Stimulated activated naive CD4-positive, alpha-beta T cell (primary cell): ENCODE measurements at regions not wholly inside any gene's neighbourhood (a gene's known extent, or its start where the extent isn't known, plus 50 kb on each side); places are given as distances from the start of the nearest gene placed in this dataset.

Experiments used
- DNase-seq, 6 experiments: peaks; one replicate each; lab custom pipeline; 2025; lab: John Stamatoyannopoulos, UW

DNA sequence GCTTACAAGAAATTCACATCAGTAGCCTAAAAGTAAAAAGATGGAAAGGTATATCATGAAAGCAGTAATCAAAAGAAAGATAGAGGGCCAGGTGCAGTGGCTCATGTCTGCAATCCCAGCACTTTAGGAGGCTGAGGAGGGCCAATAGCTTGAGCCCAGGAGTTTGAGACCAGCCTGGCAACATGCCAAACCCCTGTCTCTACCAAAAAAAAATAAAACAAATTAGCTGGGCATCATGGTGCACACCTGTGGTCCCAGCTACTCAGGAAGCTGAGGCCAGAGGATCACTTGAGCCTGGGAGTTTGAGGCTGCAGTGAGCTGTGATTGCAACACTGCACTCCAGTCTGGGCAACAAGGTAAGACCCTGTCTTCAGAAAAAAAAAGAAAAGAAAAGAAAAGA, 55.5 kb downstream of the GSPT2 start:
- DNase-seq, result no peak

DNA sequence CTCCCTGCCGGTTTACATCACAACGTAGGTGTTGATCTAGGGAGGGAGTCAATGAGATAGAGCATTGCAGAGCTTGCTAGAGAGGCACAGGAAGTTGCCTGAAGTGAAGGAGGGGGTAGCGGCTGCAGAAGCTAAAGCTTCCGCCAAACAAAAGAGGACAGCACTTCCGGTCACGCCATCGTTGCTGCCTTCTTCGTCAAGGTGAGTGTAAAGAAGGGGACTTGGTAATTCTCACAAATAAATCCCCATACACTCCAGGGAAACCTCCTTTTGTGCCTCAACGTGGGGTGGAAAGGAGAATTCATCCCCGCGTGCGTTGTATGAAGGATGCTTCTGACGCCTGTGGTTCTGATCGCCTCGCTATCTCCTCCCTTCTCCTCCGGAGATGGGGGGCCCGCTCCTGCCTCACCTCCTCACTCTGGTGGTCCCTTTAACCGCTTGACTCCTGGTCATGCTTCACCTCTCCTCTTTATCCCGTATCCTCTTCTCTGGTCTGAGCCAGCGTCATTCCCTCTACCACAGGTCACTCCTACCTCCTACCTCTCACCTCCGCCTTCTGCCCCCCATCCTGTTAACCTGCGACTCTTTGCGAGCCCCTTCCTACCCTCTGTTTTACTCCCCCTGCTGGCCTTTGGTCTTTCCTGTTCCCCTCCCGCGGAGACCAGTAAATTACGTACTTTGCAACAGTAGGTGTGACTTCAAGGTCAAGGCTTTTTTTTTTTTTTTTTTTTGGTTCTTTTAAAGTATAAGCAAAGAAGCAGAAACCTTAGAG, 59.9 kb downstream of the GSPT2 start:
- peak; percentile 15 to 59 (median 34) for DNase-seq

DNA sequence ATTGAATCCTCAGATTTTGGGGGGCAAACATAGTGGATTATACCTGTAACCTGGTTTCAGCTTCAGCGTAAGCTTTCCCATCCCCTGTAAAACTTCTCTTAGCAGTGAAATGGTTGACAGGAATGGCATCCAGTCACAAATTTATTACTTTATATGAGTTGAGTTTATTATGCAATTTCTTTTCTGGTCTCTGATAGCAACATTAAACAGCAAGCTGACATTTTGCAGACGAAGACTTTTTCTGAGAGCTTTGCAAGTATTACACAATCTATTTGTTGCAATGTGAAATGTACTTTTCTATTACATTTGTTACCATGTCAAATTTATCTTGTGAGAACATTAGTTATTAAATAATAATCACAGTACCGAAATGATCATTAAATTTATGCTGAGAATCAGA, 60.6 kb downstream of the GSPT2 start:
- DNase-seq, result no peak

DNA sequence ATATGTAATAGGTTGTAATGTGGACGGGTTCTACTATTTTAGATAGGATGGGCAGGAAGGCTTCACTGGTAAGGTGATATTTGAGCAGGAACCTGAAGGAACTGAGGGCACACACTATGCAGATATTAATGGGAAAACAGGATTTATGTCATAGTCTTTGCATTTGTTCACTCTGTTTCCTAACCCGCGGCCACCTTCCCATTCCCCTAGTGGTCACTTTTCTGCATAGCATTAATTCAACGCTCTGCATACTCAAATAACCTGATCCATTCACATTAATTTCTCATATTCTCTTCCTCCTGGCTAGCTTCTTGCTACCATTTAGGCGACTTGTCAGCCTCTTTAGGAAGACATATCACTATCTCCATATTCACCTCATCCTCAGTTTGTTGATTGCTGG, 61.5 kb downstream of the GSPT2 start:
- DNase-seq, result no peak

DNA sequence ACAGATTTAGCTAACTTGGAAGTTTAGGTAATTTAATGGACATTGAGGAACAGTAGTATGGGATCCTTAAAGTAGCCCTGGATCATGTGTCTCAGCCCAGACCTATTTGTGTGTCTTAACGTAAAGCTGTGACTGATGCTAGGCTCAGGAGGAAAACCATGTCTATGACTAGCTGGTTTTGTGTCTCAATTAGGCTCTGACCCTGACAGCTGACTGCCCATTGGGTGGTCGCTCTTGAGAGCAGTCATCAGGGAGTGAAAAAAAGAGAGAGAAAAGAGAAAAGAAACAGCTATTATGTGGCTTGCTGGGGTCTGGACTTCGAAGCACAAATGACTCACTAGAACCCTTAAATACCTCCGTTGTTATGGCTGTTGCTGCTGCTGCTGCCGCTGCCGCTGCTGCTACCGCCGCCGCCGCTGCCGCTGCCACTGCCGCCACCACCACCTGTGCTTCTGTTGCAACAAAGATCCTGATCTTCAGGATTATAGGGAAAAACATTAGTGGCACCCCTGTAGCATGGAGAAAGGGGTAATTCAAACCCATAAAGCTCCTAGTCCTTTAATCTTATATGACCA, 70.7 kb downstream of the GSPT2 start:
- DNase-seq, result no peak

DNA sequence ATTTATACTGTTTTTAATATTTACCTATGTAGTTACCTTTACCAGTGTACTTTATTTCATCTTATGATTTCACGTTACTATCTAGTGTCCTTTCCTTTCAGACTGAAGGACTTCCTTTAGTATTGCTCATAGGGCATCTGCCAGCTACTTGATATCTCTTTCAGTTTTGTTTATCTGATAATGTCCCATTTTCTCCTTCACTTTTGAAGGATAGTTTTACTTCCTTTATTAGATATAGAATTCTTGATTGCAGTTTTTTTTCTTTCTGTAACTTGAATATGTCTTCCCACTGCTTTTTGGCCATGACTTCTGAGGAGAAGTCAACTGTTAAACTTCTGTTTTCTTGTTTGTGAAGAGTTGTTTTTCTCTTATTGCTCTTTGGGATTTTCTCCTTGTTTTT, 69.4 kb upstream of the MAGED1 start:
- no peak for DNase-seq

DNA sequence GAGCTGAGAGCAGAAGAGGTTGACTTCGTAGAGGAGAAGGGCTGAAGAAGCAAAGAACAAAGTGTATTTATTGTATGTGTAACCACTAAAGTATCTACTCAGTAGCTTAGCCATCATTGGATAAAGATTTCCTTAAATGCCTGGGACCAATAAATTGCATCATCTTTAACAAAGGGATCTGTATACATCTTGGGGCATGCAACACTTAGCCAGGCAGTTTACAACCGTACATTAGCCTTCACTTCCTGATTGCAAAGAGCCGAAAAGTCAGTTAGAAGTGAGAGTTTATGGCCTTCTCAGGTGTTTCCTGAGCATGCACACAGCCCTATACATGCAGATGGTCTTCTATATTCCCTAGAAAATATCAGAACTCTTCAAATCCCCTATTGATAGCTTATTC, 68.0 kb upstream of the MAGED1 start:
- DNase-seq, result no peak

DNA sequence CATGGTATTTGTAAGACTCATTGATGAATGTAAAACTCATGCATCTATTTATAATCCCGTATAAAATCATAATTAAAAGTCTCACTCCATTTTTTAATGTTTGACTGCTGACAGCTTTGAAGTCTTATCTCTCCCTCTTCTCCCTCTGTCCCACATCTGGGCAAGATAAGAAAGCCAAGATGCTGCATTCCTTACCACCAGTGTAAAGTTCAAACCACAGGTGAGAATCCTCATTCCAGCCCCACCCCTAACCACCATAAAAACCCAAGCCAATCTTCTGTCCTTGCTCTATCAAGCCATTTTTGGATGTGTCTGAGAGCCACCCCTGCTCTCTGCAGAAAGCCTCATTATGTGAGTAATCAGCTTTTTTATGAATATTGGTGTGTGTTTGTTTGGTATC, 59.3 kb upstream of the MAGED1 start:
- DNase-seq, result no peak

DNA sequence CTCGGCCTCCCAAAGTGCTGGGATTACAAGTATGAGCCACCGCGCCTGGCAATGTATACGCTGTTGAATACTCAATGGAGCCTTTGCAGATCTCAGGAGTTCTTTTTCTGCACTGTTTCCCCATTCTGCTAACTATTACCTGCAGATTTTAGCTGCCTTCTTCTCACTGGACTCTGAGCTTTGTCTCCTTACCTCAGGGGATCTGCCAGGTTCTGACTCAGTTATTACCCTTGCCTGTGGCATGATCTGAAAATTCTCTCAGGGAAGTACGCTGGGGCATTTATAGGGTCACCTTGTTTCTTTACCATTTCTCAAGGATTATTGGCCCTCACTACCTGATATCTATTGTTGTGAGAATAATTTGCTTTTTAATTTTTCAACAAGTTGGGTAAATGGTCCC, 56.6 kb upstream of the MAGED1 start:
- DNase-seq, result no peak

DNA sequence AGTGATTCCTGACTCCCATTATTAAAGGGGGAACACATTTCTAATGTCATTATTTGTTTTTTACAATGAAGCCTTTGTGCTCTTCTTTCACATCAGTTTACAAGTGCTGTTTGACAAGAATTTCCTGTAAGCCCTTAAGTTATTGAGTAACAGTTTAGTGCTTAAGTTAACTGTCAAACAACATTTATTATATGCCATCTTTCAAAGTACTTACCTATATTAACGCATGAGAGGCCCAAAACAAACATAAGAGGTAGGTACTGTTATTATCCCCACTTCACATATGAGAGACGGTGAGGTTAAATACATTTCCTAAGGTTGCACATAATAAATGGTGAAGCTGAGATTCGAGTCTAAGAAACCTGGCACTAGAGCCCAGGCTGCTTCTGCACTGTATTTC, 56.0 kb upstream of the MAGED1 start:
- no peak for DNase-seq

DNA sequence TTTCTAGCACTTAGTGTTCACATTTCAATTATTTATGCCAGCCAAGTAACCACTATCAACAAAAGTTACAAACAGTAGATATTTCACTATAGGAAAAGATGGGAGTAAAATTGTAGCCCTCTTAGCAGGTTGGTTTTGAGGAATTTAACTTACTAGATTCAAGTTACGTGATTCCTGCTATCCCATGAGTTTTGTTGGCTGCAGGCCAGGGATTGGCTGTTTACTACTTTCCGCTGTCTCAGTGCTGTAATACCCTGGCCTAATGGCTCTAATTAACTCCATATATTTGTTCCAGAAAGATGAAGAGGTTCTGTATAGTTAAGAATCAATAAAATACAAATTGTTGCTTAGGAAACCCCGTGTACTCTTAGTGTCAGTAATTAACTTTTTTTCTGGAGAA, 55.5 kb upstream of the MAGED1 start:
- no peak for DNase-seq
